GM23338 (cell line): ENCODE measurements at regions not wholly inside any gene's neighbourhood (a gene's known extent, or its start where the extent isn't known, plus 50 kb on each side); places are given as distances from the start of the nearest gene placed in this dataset.

Experiments
- ATAC-seq: fragments of 200-7000 bp; cut with Tn5 transposase; 3 replicates; pipeline ENCODE4 v1.9.1; 2020
- DNase-seq: peaks from one replicate; pipeline ENCODE4 v3.0.0-alpha.2; 2015; ENCODE audit warnings: low spot score
- H2AFZ ChIP-seq: fragments of 200-600 bp; sonication (generic); 2 replicates; pipeline ENCODE4 v1.8.0; 2016; ENCODE audit warnings: antibody characterized with exemption, mild to moderate bottlenecking, moderate library complexity
- H3F3A ChIP-seq: fragments of 200-600 bp; sonication (generic); replicated peaks from 2 replicates; pipeline ENCODE4 v1.8.0; 2017; ENCODE audit warnings: antibody characterized with exemption, mixed run types, low read depth
- H3K27ac ChIP-seq: fragments of 200-600 bp; sonication (generic); 2 replicates; pipeline ENCODE4 v1.6.1; 2016; ENCODE audit warnings: low read depth
- H3K27me3 ChIP-seq: fragments of 200-600 bp; sonication (generic); 2 replicates; pipeline ENCODE4 v1.8.0; 2016; ENCODE audit warnings: mild to moderate bottlenecking, mixed run types, moderate library complexity; ENCODE audit not compliant: insufficient read depth
- H3K36me3 ChIP-seq: fragments of 200-600 bp; sonication (generic); 2 replicates; pipeline ENCODE4 v1.8.0; 2016; ENCODE audit warnings: mild to moderate bottlenecking; ENCODE audit not compliant: insufficient read depth
- H3K4me1 ChIP-seq: fragments of 200-600 bp; sonication (generic); 2 replicates; pipeline ENCODE4 v1.8.0; 2016; ENCODE audit warnings: mild to moderate bottlenecking, moderate library complexity; ENCODE audit not compliant: insufficient read depth
- H3K4me2 ChIP-seq: fragments of 200-600 bp; sonication (generic); 2 replicates; pipeline ENCODE4 v1.7.1; 2017; ENCODE audit warnings: mixed run types
- H3K4me3 ChIP-seq: fragments of 200-600 bp; sonication (generic); 2 replicates; pipeline ENCODE4 v1.6.1; 2016; ENCODE audit warnings: mixed run types
- H3K79me2 ChIP-seq: fragments of 200-600 bp; sonication (generic); replicated peaks from 2 replicates; pipeline ENCODE4 v1.8.0; 2017; ENCODE audit warnings: mild to moderate bottlenecking; ENCODE audit not compliant: insufficient read depth
- H3K9me2 ChIP-seq: fragments of 200-600 bp; sonication (generic); 2 replicates; pipeline ENCODE4 v1.8.0; 2017; ENCODE audit not compliant: insufficient read depth
- H4K20me1 ChIP-seq: fragments of 200-600 bp; sonication (generic); replicated peaks from 2 replicates; pipeline ENCODE4 v1.8.0; 2017; ENCODE audit warnings: mild to moderate bottlenecking; ENCODE audit not compliant: insufficient read depth
- H3K27ac Mint-ChIP-seq: 2 replicates; pipeline ENCODE4 v1.8.0; 2020; ENCODE audit warnings: inconsistent platforms, mild to moderate bottlenecking, moderate library complexity, mixed read lengths
- H3K27me3 Mint-ChIP-seq: 3 replicates; pipeline ENCODE4 v1.8.0; 2022; ENCODE audit warnings: low read depth, mild to moderate bottlenecking, moderate library complexity, mixed read lengths, inconsistent platforms; ENCODE audit not compliant: insufficient read depth, poor library complexity
- H3K36me3 Mint-ChIP-seq: 3 replicates; pipeline ENCODE4 v1.8.0; 2021; ENCODE audit warnings: low read depth, mild to moderate bottlenecking, inconsistent platforms, moderate library complexity, mixed read lengths
- H3K4me1 Mint-ChIP-seq: 3 replicates; pipeline ENCODE4 v1.8.0; 2020; ENCODE audit warnings: mild to moderate bottlenecking, inconsistent platforms, mixed read lengths
- H3K4me3 Mint-ChIP-seq: 3 replicates; pipeline ENCODE4 v1.8.0; 2021; ENCODE audit warnings: moderate library complexity, mild to moderate bottlenecking, inconsistent platforms, mixed read lengths
- H3K9me3 Mint-ChIP-seq: 3 replicates; pipeline ENCODE4 v1.8.0; 2020; ENCODE audit warnings: moderate library complexity, mild to moderate bottlenecking, inconsistent platforms, mixed read lengths
- CREB1 ChIP-seq: fragments of 250-450 bp; sonication (Bioruptor Pico); IDR thresholded peaks from 2 replicates; pipeline ENCODE4 v1.5.0; 2020; ENCODE audit warnings: low read depth, mild to moderate bottlenecking, moderate library complexity
- CTCF ChIP-seq, 2 experiments: fragments of 200-600 bp in 1 of 2; sonication (generic) in 1 of 2; conservative IDR thresholded peaks; 2 replicates each; pipeline versions ENCODE4 v1.5.1 to v1.6.1; 2016 to 2017; ENCODE audit warnings: antibody characterized with exemption in 2 of 2, low read depth in 2 of 2, mild to moderate bottlenecking in 2 of 2, moderate library complexity in 1 of 2
- ETS1 ChIP-seq: IDR thresholded peaks from 2 replicates; pipeline ENCODE4 v1.6.1; 2016; ENCODE audit warnings: antibody characterized with exemption
- EZH2 ChIP-seq: fragments of 200-600 bp; sonication (generic); IDR thresholded peaks from one replicate; pipeline ENCODE4 v1.8.0; 2017; ENCODE audit warnings: antibody characterized with exemption, mild to moderate bottlenecking, low read depth; ENCODE audit not compliant: unreplicated experiment
- EZH2phosphoT487 ChIP-seq: fragments of 200-600 bp; sonication (generic); IDR thresholded peaks from one replicate; pipeline ENCODE4 v1.8.1; 2018; ENCODE audit warnings: antibody characterized with exemption; ENCODE audit not compliant: unreplicated experiment
- JUNB ChIP-seq: IDR thresholded peaks from one replicate; pipeline ENCODE4 v1.6.1; 2016; ENCODE audit warnings: antibody characterized with exemption; ENCODE audit not compliant: unreplicated experiment
- NANOG ChIP-seq: IDR thresholded peaks from 2 replicates; pipeline ENCODE4 v1.6.1; 2016; ENCODE audit warnings: antibody characterized with exemption, borderline replicate concordance
- POLR2AphosphoS5 ChIP-seq: IDR thresholded peaks from 2 replicates; pipeline ENCODE4 v1.6.1; 2016; ENCODE audit warnings: antibody characterized with exemption, low read depth
- REST ChIP-seq: IDR thresholded peaks from one replicate; pipeline ENCODE4 v1.6.1; 2018; ENCODE audit warnings: antibody characterized with exemption; ENCODE audit not compliant: unreplicated experiment
- STAT1 ChIP-seq: IDR thresholded peaks from one replicate; pipeline ENCODE4 v1.6.1; 2016; ENCODE audit warnings: antibody characterized with exemption; ENCODE audit not compliant: unreplicated experiment
- ZNF114 ChIP-seq: fragments of 250-450 bp; sonication (Bioruptor Pico); IDR thresholded peaks from 2 replicates; pipeline ENCODE4 v1.5.0; 2020; ENCODE audit warnings: mild to moderate bottlenecking, moderate library complexity
- ZNF331 ChIP-seq: fragments of 250-450 bp; sonication (Bioruptor Pico); IDR thresholded peaks from 2 replicates; pipeline ENCODE4 v1.5.0; 2020; ENCODE audit warnings: low read depth, mild to moderate bottlenecking, moderate library complexity
- ZNF462 ChIP-seq: fragments of 250-450 bp; sonication (Bioruptor Pico); IDR thresholded peaks from 2 replicates; pipeline ENCODE4 v1.5.0; 2020; ENCODE audit warnings: mild to moderate bottlenecking, moderate library complexity

GRCh38 chr16:85380002-85380395, 233.1 kb upstream of the GSE1 start:
- H4K20me1 ChIP-seq = no peaks in the 10 kb centered on the region
- H3K36me3 ChIP-seq = no peaks in the 10 kb centered on the region
- no peak overlapping the region for H3K27ac Mint-ChIP-seq
- no peak overlapping the region for H3K4me2 ChIP-seq
- peaks cover 19% of the 10 kb centered on the region for H3K4me1 Mint-ChIP-seq
- peaks cover 12% of the 10 kb centered on the region for H3K27me3 Mint-ChIP-seq
- TF ChIP-seq ZNF331 (CRISPR knock-in tag) = no peak
- TF ChIP-seq EZH2 = no peak
- no peak for TF ChIP-seq CREB1
- TF ChIP-seq ETS1 = no peak
- no peak for TF ChIP-seq ZNF462 (CRISPR knock-in tag)
- no peak for TF ChIP-seq EZH2phosphoT487
- no peak for TF ChIP-seq CTCF (conservative IDR thresholded peaks at IDR 0.05; ENCODE audit: low read depth in 2 of 2)
- TF ChIP-seq ZNF114 (CRISPR knock-in tag) = no peak
- TF ChIP-seq JUNB = no peak
- TF ChIP-seq POLR2AphosphoS5 = no peak
- no peak for TF ChIP-seq REST
- no peak for TF ChIP-seq NANOG
- no peak for TF ChIP-seq STAT1
- H3F3A ChIP-seq = peaks cover 6% of the 10 kb centered on the region; the same call in 1 of the 2 replicates
- no peaks in the 10 kb centered on the region for H3K9me3 Mint-ChIP-seq
- H3K4me1 ChIP-seq = no peaks in the 10 kb centered on the region
- H3K9me2 ChIP-seq = no peaks in the 10 kb centered on the region
- no peak for ATAC-seq
- DNase-seq = no peak
- H3K27me3 ChIP-seq = no peaks in the 10 kb centered on the region
- H3K27ac ChIP-seq = no peak overlapping the region
- no peaks in the 10 kb centered on the region for H3K36me3 Mint-ChIP-seq
- H3K4me3 Mint-ChIP-seq = no peak overlapping the region
- H3K4me3 ChIP-seq = no peak overlapping the region
- no peaks in the 10 kb centered on the region for H3K79me2 ChIP-seq
- no peak overlapping the region for H2AFZ ChIP-seq
